Ascending aorta (tissue), 2 donors: ENCODE measurements at regions not wholly inside any gene's neighbourhood (a gene's known extent, or its start where the extent isn't known, plus 50 kb on each side); places are given as distances from the start of the nearest gene placed in this dataset.
A peak's percentile ranks its signal among the peaks of the same experiment; 100 is the strongest.

Experiments
- DNase-seq, 2 donors: peaks; one replicate each; pipeline ENCODE4 v3.0.0-alpha.2; 2019; ENCODE audit warnings: low spot score in 2 of 2
- H3K27ac ChIP-seq, 2 donors: fragments of 200-600 bp; sonication (generic); one replicate each; pipeline ENCODE4 v1.5.1; 2016 to 2017; ENCODE audit warnings: mild to moderate bottlenecking in 1 of 2
- H3K27me3 ChIP-seq: fragments of 200-600 bp; sonication (generic); one replicate; pipeline ENCODE4 v1.5.1; 2017
- H3K36me3 ChIP-seq, 2 donors: fragments of 200-600 bp; sonication (generic); one replicate each; pipeline ENCODE4 v1.5.1; 2016
- H3K4me1 ChIP-seq, 2 donors: fragments of 200-600 bp; sonication (generic); one replicate each; pipeline ENCODE4 v1.5.1; 2016 to 2017; ENCODE audit warnings: mild to moderate bottlenecking in 1 of 2
- H3K4me3 ChIP-seq, 2 donors: fragments of 200-600 bp; sonication (generic); one replicate each; pipeline ENCODE4 v1.5.1; 2016 to 2017; ENCODE audit warnings: mild to moderate bottlenecking in 1 of 2
- H3K9me3 ChIP-seq, 2 donors: fragments of 200-600 bp; sonication (generic); one replicate each; pipeline ENCODE4 v1.5.1; 2016
- CTCF ChIP-seq, 3 experiments: fragments of 200-600 bp in 2 of 3; fragments of 450-650 bp in 1 of 3; sonication (generic) in 2 of 3; IDR thresholded peaks; one replicate each; pipeline ENCODE4 v1.5.1; 2016 to 2019; ENCODE audit warnings: antibody characterized with exemption in 3 of 3, mild to moderate bottlenecking in 1 of 3, moderate library complexity in 1 of 3
- intact Hi-C: fragments of 100-400 bp; cut with DNase I; formaldehyde crosslinking; loops from one replicate; pipeline ENCODE4 v1.15.1; 2023

- H3K27me3 ChIP-seq: no peaks in the 10 kb centered on the region
- no peak for TF ChIP-seq CTCF (IDR thresholded peaks at IDR 0.05)
- peaks cover 0 to 8% of the 10 kb centered on the region in 2 donors for H3K4me1 ChIP-seq
- no peak overlapping the region for H3K4me3 ChIP-seq
- intact Hi-C loops: no loop called here
- DNase-seq: no peak
- no peaks in the 10 kb centered on the region for H3K36me3 ChIP-seq
- H3K9me3 ChIP-seq: no peaks in the 10 kb centered on the region
- no peak overlapping the region for H3K27ac ChIP-seq
These were observed 286.3 kb downstream of the TBC1D4 start for GRCh38 chr13:75195495-75196146.

GRCh38 chr13:75194717-75195462 lies 287.1 kb downstream of the TBC1D4 start:
- H3K27me3 ChIP-seq: no peaks in the 10 kb centered on the region
- H3K4me1 ChIP-seq: peaks cover 0 to 8% of the 10 kb centered on the region in 2 donors
- TF ChIP-seq CTCF (IDR thresholded peaks at IDR 0.05): no peak
- no peak overlapping the region for H3K4me3 ChIP-seq
- H3K36me3 ChIP-seq: no peaks in the 10 kb centered on the region
- peak overlapping the region in 1 of 2 donors; percentile 11 for H3K27ac ChIP-seq
- intact Hi-C loops: no loop called here
- no peak for DNase-seq
- no peaks in the 10 kb centered on the region for H3K9me3 ChIP-seq

GRCh38 chr13:75186379-75186778 lies 295.6 kb downstream of the TBC1D4 start:
- peaks cover 0 to 8% of the 10 kb centered on the region in 2 donors for H3K9me3 ChIP-seq
- H3K4me3 ChIP-seq: no peak overlapping the region
- intact Hi-C loops: no loop called here
- H3K27me3 ChIP-seq: no peaks in the 10 kb centered on the region
- TF ChIP-seq CTCF (IDR thresholded peaks at IDR 0.05): no peak
- no peaks in the 10 kb centered on the region for H3K36me3 ChIP-seq
- DNase-seq: no peak
- H3K4me1 ChIP-seq: no peaks in the 10 kb centered on the region
- H3K27ac ChIP-seq: no peak overlapping the region

GRCh38 chr13:75181906-75182305 lies 300.1 kb downstream of the TBC1D4 start:
- TF ChIP-seq CTCF (IDR thresholded peaks at IDR 0.05): no peak
- no peak overlapping the region for H3K4me3 ChIP-seq
- intact Hi-C loops: no loop called here

GRCh38 chr13:75180805-75181455 lies 301.0 kb downstream of the TBC1D4 start:
- Histone ChIP-seq H3K4me3 (no peak overlapping the region), H3K36me3 (no peaks in the 10 kb centered on the region), H3K27me3 (no peaks in the 10 kb centered on the region), H3K4me1 (no peaks in the 10 kb centered on the region), H3K9me3 (peaks cover 0 to 8% of the 10 kb centered on the region in 2 donors), H3K27ac (no peak overlapping the region)
- no peak for DNase-seq
- intact Hi-C loops: no loop called here
- no peak for TF ChIP-seq CTCF (IDR thresholded peaks at IDR 0.05)

More at GRCh38 chr13:75181906-75182305, 300.1 kb downstream of the TBC1D4 start:
- no peak for DNase-seq
- Histone ChIP-seq H3K36me3 (no peaks in the 10 kb centered on the region), H3K4me1 (no peaks in the 10 kb centered on the region), H3K27me3 (no peaks in the 10 kb centered on the region), H3K27ac (no peak overlapping the region), H3K9me3 (peaks cover 0 to 8% of the 10 kb centered on the region in 2 donors)
